ENCODE measurements at regions not wholly inside any gene's neighbourhood (a gene's known extent, or its start where the extent isn't known, plus 50 kb on each side); places are given as distances from the start of the nearest gene placed in this dataset.

GRCh38 chr1:168842306-168842705 is 113.3 kb upstream of the DPT start:
- Histone ChIP-seq H3K9me3 (ENCODE audit: severe bottlenecking) (no peaks in the 10 kb centered on the region), H3K27ac (no peak overlapping the region), H3K27me3 (ENCODE audit: insufficient read depth, low read depth, severe bottlenecking) (no peaks in the 10 kb centered on the region), H3K4me3 (ENCODE audit: low read depth, low read length) (no peak overlapping the region), H3K36me3 (no peaks in the 10 kb centered on the region)
- DNase-seq, result no peak
- no peak for TF ChIP-seq CTCF (IDR thresholded peaks at IDR 0.05; ENCODE audit: low read depth, low read length)

GRCh38 chr1:168842916-168843315 is 113.9 kb upstream of the DPT start:
- Histone ChIP-seq H3K9me3 (ENCODE audit: severe bottlenecking) (no peaks in the 10 kb centered on the region), H3K4me3 (ENCODE audit: low read depth, low read length) (no peak overlapping the region), H3K27ac (no peak overlapping the region), H3K36me3 (no peaks in the 10 kb centered on the region), H3K27me3 (ENCODE audit: insufficient read depth, low read depth, severe bottlenecking) (no peaks in the 10 kb centered on the region)
- no peak for TF ChIP-seq CTCF (IDR thresholded peaks at IDR 0.05; ENCODE audit: low read depth, low read length)
- DNase-seq, result no peak

GRCh38 chr1:168843401-168843800 is 114.4 kb upstream of the DPT start:
- Histone ChIP-seq H3K36me3 (no peaks in the 10 kb centered on the region), H3K27ac (no peak overlapping the region), H3K4me3 (ENCODE audit: low read depth, low read length) (no peak overlapping the region), H3K9me3 (ENCODE audit: severe bottlenecking) (no peaks in the 10 kb centered on the region), H3K27me3 (ENCODE audit: insufficient read depth, low read depth, severe bottlenecking) (no peaks in the 10 kb centered on the region)
- no peak for TF ChIP-seq CTCF (IDR thresholded peaks at IDR 0.05; ENCODE audit: low read depth, low read length)
- no peak for DNase-seq

GRCh38 chr1:168843950-168844349 is 114.9 kb upstream of the DPT start:
- Histone ChIP-seq H3K9me3 (ENCODE audit: severe bottlenecking) (no peaks in the 10 kb centered on the region), H3K36me3 (no peaks in the 10 kb centered on the region), H3K27ac (no peak overlapping the region), H3K4me3 (ENCODE audit: low read depth, low read length) (no peak overlapping the region), H3K27me3 (ENCODE audit: insufficient read depth, low read depth, severe bottlenecking) (no peaks in the 10 kb centered on the region)
- no peak for TF ChIP-seq CTCF (IDR thresholded peaks at IDR 0.05; ENCODE audit: low read depth, low read length)
- no peak for DNase-seq

- no peaks in the 10 kb centered on the region for H3K9me3 ChIP-seq (ENCODE audit: severe bottlenecking)
- H3K4me3 ChIP-seq (ENCODE audit: low read depth, low read length), result no peak overlapping the region
- no peak for DNase-seq
- no peaks in the 10 kb centered on the region for H3K36me3 ChIP-seq
- H3K27ac ChIP-seq, result no peak overlapping the region
- no peak for TF ChIP-seq CTCF (IDR thresholded peaks at IDR 0.05; ENCODE audit: low read depth, low read length)
- H3K27me3 ChIP-seq (ENCODE audit: insufficient read depth, low read depth, severe bottlenecking), result no peaks in the 10 kb centered on the region
Measured at GRCh38 chr1:168845140-168845539, 116.1 kb upstream of the DPT start.

- H3K27ac ChIP-seq, result no peak overlapping the region
- no peak for DNase-seq
- no peak for TF ChIP-seq CTCF (IDR thresholded peaks at IDR 0.05; ENCODE audit: low read depth, low read length)
- H3K36me3 ChIP-seq, result no peaks in the 10 kb centered on the region
- no peaks in the 10 kb centered on the region for H3K9me3 ChIP-seq (ENCODE audit: severe bottlenecking)
- H3K4me3 ChIP-seq (ENCODE audit: low read depth, low read length), result no peak overlapping the region
- no peaks in the 10 kb centered on the region for H3K27me3 ChIP-seq (ENCODE audit: insufficient read depth, low read depth, severe bottlenecking)
Measured at GRCh38 chr1:168848051-168848450, 119.0 kb upstream of the DPT start.
